Osteocyte (in vitro differentiated cells): ENCODE measurements at regions not wholly inside any gene's neighbourhood (a gene's known extent, or its start where the extent isn't known, plus 50 kb on each side); places are given as distances from the start of the nearest gene placed in this dataset.

Source experiments
- DNase-seq: peaks from one replicate; pipeline ENCODE4 v3.0.0; 2021; ENCODE audit warnings: mixed read lengths; ENCODE audit not compliant: unreplicated experiment; ENCODE audit errors: extremely low spot score
- H3K27ac Mint-ChIP-seq: one replicate; pipeline ENCODE4 v1.8.0; 2021; ENCODE audit warnings: mild to moderate bottlenecking, mixed read lengths; ENCODE audit not compliant: unreplicated experiment
- H3K27me3 Mint-ChIP-seq: one replicate; pipeline ENCODE4 v1.8.0; 2021; ENCODE audit warnings: mixed read lengths; ENCODE audit not compliant: unreplicated experiment
- H3K36me3 Mint-ChIP-seq: one replicate; pipeline ENCODE4 v1.8.0; 2021; ENCODE audit warnings: mixed read lengths; ENCODE audit not compliant: unreplicated experiment
- H3K4me1 Mint-ChIP-seq: one replicate; pipeline ENCODE4 v1.8.0; 2021; ENCODE audit warnings: mixed read lengths; ENCODE audit not compliant: unreplicated experiment
- H3K4me3 Mint-ChIP-seq: one replicate; pipeline ENCODE4 v1.8.0; 2021; ENCODE audit warnings: mild to moderate bottlenecking, moderate library complexity, mixed read lengths; ENCODE audit not compliant: unreplicated experiment
- H3K9me3 Mint-ChIP-seq: one replicate; pipeline ENCODE4 v1.8.0; 2021; ENCODE audit warnings: mixed read lengths; ENCODE audit not compliant: unreplicated experiment
- CTCF ChIP-seq: fragments of 200-600 bp; sonication (generic); IDR thresholded peaks from 2 replicates; pipeline ENCODE4 v1.5.0; 2021; ENCODE audit warnings: antibody characterized with exemption, mild to moderate bottlenecking, moderate library complexity

DNA sequence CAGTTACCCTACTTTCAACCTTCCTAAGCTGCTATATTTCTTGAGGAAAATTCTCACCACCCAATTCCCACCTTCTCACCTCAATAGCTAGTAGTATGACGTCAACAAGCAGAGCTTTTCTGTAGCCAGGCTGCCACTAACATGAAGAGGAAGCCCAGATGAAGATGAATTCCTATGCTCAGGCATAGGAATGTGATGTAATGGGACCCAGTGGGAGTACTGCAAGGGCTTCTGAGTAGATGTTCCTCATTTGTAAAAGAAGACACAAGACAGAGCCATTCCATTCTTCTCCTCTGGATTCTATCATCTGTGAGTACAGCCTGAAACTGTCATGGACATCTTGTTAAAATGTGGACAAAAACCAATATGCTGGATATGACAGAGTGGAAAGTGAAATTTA, 81.6 kb upstream of the KLF3 start:
- Mint-ChIP-seq H3K4me1 (no peaks in the 10 kb centered on the region), H3K27ac (no peak overlapping the region), H3K4me3 (no peak overlapping the region), H3K27me3 (peaks cover 33% of the 10 kb centered on the region), H3K36me3 (no peaks in the 10 kb centered on the region), H3K9me3 (no peaks in the 10 kb centered on the region)
- no peak for DNase-seq
- TF ChIP-seq CTCF: no peak

DNA sequence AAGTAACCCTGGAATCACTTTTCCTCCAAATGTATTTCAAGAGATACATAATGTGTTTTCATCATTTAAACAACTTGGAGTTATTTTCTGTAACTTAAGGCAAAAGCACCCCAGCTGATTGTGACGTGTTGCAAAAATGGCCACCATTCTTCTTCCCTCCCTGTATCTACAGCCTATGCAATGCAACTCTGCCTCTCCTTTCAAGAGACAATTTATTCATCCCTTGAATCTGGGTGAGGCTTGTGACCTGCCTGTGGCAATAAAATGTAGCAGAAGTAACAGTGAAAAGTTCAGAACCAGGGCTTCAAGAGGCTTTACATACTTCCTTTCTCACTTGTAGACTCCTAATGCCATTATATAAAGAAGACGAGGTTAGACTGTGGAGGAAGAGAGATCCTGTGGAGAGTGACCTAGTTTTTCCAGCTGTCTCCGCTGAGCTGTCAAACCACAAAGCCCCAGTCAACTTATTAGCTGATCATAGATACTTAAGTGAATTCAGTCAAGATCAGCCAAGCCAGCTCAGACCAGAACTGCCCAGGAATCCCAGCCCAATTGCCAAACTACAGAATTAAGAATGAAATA, 81.0 kb upstream of the KLF3 start:
- Mint-ChIP-seq H3K27ac (no peak overlapping the region), H3K9me3 (no peaks in the 10 kb centered on the region), H3K4me3 (no peak overlapping the region), H3K27me3 (peaks cover 35% of the 10 kb centered on the region), H3K4me1 (no peaks in the 10 kb centered on the region), H3K36me3 (no peaks in the 10 kb centered on the region)
- DNase-seq: no peak
- TF ChIP-seq CTCF: no peak

- no peaks in the 10 kb centered on the region for H3K9me3 Mint-ChIP-seq
- no peaks in the 10 kb centered on the region for H3K4me1 Mint-ChIP-seq
- H3K4me3 Mint-ChIP-seq: no peak overlapping the region
- no peak overlapping the region for H3K27ac Mint-ChIP-seq
- DNase-seq: no peak
- H3K27me3 Mint-ChIP-seq: peaks cover 34% of the 10 kb centered on the region
- no peak for TF ChIP-seq CTCF
- no peaks in the 10 kb centered on the region for H3K36me3 Mint-ChIP-seq
These were observed 78.1 kb upstream of the KLF3 start for GRCh38 chr4:38585871-38586270.

DNA sequence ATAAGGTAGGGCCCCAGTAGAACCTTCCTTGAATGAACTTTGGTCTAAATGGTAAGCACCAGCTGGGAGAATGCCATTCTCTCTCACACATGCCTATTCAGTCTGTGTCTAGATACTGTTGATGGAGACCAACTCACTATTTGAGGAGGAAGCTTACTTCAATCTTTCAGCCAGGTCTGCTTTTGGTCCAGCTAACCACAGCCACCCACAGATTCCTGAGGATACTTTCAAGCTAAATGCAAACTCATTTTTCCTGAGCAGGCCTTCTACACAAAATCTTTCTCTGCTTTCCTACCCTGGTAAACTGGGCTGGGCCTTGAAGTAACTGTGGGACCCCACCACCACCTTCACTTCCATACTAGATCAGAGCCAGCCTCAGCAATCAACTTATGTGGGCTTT, 76.9 kb upstream of the KLF3 start:
- no peak for TF ChIP-seq CTCF
- Mint-ChIP-seq H3K9me3 (no peaks in the 10 kb centered on the region), H3K27ac (no peak overlapping the region), H3K4me1 (peaks cover 4% of the 10 kb centered on the region), H3K27me3 (peaks cover 29% of the 10 kb centered on the region), H3K4me3 (no peak overlapping the region), H3K36me3 (no peaks in the 10 kb centered on the region)
- no peak for DNase-seq

DNA sequence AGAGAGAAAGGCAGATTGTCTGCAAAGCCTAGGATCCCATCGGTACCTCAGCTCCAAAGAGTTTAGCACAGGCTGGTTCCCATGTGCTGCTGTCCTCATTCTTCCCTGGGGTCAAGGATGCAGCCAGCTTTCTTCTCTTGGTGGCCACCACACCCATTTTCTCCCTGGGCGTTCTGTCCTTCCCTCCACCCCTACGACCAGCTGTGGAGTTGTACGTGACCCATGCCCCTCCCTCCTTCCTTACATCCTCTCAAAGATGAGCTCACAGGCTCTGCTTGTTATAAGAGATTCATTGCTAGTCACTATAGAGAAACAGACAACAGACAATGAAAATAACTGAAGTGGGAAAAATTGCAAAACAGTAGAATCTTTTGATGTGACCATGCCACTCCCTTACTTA, 74.0 kb upstream of the KLF3 start:
- H3K9me3 Mint-ChIP-seq: no peaks in the 10 kb centered on the region

More for the DNA sequence above, 74.0 kb upstream of the KLF3 start:
- Mint-ChIP-seq H3K4me1 (peaks cover 5% of the 10 kb centered on the region), H3K36me3 (no peaks in the 10 kb centered on the region), H3K27me3 (peaks cover 18% of the 10 kb centered on the region), H3K4me3 (no peak overlapping the region), H3K27ac (no peak overlapping the region)
- TF ChIP-seq CTCF: no peak
- no peak for DNase-seq
